ENCODE measurements at regions not wholly inside any gene's neighbourhood (a gene's known extent, or its start where the extent isn't known, plus 50 kb on each side); places are given as distances from the start of the nearest gene placed in this dataset.

GRCh38 chr12:126742241-126742641 is 1524.7 kb upstream of the TMEM132C start:
- DNase-seq: no peak

- no peak for DNase-seq
These were observed 1519.3 kb upstream of the TMEM132C start for GRCh38 chr12:126747530-126748149.

DNA sequence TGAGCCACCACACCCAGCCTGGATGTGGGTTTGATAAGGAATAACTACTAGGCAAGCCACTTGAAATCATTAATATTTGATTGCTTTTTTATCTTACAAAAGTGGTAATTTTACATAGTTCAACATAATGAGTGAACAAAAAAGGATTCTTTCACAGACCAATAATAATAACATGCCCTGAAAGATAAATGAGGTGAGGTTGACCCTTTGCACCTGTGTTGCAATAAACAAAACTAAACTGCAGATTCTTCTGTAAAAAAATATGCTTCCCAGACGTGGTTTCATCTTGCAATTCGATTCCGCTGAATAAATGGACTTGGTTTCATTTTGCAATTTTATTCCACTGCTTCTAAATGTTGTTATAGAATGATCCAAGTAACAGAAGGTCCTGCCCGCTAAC is 1514.9 kb upstream of the TMEM132C start:
- no peak for DNase-seq

DNA sequence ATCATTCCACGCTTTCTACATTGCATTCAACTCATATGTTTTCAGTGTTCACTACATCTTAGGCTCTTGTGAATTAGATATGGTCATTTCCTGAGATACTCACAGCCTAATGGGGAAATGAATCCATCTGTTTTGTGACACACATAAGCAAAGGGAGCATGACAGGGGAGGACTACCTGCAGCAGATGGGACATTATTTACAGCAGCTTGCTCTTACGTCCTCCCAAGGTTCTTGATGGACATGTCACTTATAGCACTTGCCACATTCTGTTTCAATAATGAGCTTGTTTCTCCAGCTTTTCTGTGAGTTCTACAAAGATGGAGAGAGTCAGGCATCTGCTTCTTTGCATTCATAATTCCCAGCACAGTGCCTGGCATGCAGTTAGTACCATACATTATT is 1509.6 kb upstream of the TMEM132C start:
- no peak for DNase-seq

GRCh38 chr12:126760092-126760491 is 1506.9 kb upstream of the TMEM132C start:
- no peak for DNase-seq

- DNase-seq: no peak
These were observed 1505.5 kb upstream of the TMEM132C start for GRCh38 chr12:126761420-126761819.

DNA sequence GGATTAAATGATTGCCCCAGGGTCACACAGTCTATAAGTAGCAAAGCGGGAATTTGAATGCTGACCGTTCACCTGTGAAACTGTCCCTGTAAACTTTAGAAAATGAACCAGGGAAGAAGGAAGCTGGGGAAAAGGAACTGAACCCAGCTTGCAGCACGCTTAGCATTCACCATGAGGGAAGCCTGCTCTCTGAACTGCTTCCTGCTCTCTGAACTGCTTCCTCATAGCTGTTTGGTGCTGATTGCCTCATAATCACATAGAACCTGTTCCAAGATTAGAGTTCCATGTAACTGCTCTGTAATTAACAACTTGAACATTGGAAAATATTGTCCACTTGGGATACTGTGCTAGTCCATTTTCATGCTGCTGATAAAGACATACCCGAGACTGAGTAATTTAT is 1504.8 kb upstream of the TMEM132C start:
- no peak for DNase-seq

GRCh38 chr12:126763359-126763758 is 1503.6 kb upstream of the TMEM132C start:
- no peak for DNase-seq

DNA sequence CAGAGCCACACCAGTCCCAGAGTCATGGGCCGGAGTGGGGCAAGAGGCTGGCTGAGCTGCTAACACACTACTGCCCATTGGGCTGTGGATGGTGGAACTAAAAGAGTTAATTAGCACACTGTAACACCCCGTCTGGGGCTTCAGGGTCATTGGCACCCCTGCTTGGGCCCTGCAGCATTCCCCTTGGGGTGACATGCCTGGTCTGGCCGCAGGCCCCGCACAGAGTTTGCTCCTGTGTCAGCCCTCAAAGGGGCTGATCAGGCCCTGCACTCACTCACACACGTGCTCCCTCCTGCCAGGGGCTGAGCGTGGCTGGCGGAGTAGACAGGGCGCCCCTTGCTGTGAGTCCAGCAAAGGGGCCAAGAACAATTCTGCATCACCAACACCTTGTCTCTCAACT is 1499.6 kb upstream of the TMEM132C start:
- DNase-seq: no peak

GRCh38 chr12:126768517-126768916 is 1498.5 kb upstream of the TMEM132C start:
- no peak for DNase-seq

GRCh38 chr12:126770188-126770587 is 1496.8 kb upstream of the TMEM132C start:
- no peak for DNase-seq

- peak; percentile 25 for DNase-seq
These were observed 1494.7 kb upstream of the TMEM132C start for GRCh38 chr12:126772171-126772864.

DNA sequence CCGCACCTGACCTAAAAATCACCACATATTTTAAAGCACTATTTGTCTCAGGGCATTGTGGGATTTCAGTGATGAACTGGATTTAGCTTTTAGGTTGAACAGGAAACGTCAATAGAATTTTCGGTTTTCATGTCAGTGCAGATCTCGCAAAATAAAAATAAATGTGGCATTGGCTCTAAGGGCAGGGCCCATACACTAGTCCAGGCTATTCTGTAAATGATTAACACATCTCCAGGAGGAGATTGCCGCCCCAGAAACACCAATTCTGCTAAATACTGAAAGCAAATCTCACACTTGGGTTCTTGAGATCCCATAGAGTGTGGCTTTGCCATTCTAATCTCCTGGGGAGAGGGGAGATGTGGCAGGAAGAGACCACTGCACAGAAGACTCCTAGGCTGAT is 1494.0 kb upstream of the TMEM132C start:
- no peak for DNase-seq

DNA sequence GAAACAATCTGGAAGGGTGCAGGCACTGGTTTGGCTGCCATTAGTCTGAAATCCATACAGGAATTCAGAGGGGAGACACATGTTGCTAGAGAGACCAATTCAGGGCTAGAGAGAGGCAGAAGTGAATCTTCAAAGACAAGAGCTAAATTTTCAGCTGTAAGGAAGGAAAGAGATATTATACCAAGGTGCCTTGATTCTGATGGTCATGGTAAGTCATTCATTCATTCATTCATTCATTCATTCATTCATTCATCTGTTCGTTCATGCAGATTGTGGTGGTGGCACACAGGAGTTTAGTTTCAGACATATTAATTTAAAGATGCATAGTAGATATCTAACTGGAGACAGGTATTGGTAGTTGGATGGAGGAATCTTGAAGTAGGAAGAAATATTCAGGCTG is 1493.5 kb upstream of the TMEM132C start:
- no peak for DNase-seq

- no peak for DNase-seq
These were observed 1490.8 kb upstream of the TMEM132C start for GRCh38 chr12:126776026-126776655.

DNA sequence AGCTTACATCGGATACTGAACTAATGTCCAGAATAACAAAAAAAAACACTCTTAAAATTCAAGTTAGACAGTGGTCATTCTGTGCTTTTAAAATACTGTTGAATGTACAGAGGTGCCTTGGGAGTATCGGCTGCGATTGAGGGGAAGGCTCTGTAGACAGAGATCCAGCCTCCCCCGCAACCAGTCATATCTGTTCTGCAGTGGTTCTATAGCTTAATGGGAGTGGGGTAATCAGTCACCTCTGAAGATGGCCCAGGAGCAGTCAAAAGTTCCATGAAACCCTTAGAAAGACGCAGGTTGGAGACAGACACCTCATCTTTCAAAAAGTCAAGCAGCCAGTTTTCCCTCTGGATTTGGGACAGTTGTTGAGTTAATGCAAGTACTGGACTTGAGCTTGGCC is 1486.6 kb upstream of the TMEM132C start:
- no peak for DNase-seq

- DNase-seq: no peak
These were observed 1485.4 kb upstream of the TMEM132C start for GRCh38 chr12:126781593-126781992.

GRCh38 chr12:126782083-126782482 is 1484.9 kb upstream of the TMEM132C start:
- no peak for DNase-seq

DNA sequence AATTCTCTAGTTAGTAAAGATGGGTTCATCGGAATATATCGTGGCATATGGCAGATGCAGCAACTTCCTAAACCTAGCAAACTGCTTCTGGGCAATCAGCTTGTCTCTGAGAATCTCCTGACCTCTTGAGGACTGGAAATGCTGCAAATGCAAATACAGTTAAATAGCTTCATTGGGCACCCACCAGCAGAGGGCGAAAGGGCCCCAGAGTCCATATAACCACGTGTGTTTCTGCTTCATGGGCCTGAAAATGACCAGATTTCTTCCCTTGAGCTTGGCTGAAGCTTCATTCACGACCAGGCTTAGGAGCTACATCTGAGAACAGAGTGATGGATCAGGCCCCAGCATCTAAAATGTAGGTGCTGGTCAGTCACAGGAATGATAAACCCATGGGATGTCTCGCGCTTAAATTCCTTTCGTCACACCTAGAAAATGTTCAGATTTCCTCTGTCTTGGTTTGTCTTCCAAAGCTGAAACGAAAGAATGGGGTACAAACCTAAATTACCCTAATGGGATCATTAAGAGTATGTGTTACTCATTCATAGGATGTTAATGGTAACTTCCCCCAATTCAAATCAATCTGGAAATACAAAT is 1482.5 kb upstream of the TMEM132C start:
- no peak for DNase-seq

DNA sequence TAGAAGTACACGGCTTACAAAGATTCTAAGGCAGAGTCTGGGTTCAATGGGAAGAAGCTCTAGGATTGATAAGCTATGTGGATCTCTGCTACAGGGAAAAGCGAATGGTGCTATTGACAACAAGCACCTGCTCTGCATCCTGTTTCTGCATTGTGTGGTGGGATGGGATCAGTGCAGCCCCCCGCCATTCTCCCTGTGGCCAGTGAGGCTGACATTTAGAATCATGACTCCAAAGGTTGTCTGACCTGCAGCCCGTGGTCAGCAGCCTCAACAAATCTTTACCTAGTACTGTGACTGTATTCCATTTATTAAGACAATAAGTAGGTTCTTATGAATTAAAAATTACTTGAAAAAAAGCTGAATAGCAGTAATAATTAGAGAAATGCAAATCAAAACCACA is 1477.0 kb upstream of the TMEM132C start:
- no peak for DNase-seq

DNA sequence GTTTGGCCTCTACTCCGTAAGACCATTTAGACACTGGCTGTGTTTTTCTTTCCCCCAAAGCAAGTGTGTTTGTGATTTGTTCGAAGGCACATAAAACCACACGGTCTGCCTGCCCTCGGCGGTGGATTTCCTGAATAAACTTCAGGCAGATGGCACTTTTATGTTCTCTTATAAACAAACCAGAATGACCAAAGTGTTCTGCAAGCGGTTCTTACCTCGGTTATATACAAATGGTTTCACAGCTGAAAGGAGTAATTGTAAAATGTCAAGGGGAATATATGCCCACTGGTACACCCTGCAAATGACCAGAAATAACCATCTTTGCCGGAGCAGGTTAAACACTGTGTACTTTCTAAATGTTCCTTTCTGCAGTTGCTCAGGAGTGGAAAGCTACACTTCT is 1475.8 kb upstream of the TMEM132C start:
- no peak for DNase-seq

GRCh38 chr12:126792411-126792810 is 1474.6 kb upstream of the TMEM132C start:
- DNase-seq: no peak

GRCh38 chr12:126797525-126797924 is 1469.4 kb upstream of the TMEM132C start:
- DNase-seq: no peak

DNA sequence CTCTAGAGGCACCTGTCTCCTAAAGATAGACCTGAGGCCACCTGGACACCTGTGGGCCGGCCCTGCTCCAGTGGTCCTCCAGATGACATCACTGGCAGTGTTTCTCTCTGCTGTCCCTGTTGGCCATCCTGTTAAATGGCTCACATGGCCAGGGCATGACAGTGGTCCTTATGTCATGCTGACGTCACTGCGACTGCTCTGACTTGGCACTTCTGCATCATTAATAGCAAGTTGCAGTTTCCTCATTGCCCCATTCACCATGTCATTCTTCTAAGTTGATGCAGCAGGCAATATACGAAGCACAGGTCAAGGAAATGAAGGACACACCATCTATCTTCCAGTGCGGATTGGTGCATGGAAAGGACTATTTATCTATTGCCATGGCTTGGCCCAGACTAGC is 1468.5 kb upstream of the TMEM132C start:
- DNase-seq: no peak

Measured in GOT3 (cell line).